IMR-90 (cell line): ENCODE measurements at regions not wholly inside any gene's neighbourhood (a gene's known extent, or its start where the extent isn't known, plus 50 kb on each side); places are given as distances from the start of the nearest gene placed in this dataset.

Experiments
- ATAC-seq: fragments of 200-7000 bp; cut with Tn5 transposase; 2 replicates; pipeline ENCODE4 v1.9.1; 2020; ENCODE audit warnings: low read depth, mild to moderate bottlenecking, moderate library complexity
- BruUV-seq: library from RNA; stranded (reverse); fragments of 400-500 nt; replicated peaks from 2 replicates; lab custom pipeline; 2021; lab: Mats Ljungman, UMichigan
- CTCF ChIA-PET: fragments of 300-600 bp; formaldehyde crosslinking; extraction: SDS; loops from one replicate; lab custom pipeline; 2021; ENCODE audit warnings: antibody characterized with exemption; lab: Yijun Ruan, JAX
- POLR2A ChIA-PET: fragments of 300-600 bp; sonication (Branson Sonifier 250); formaldehyde crosslinking; loops from one replicate; lab custom pipeline; 2022; ENCODE audit warnings: antibody characterized with exemption; ENCODE audit not compliant: unreplicated experiment; lab: Charles Lee
- DNase-seq: peaks from one replicate; pipeline ENCODE4 v3.0.0; 2013
- H2AFZ ChIP-seq: replicated peaks from 2 replicates; pipeline ENCODE3; 2013; ENCODE audit warnings: low read length, mild to moderate bottlenecking; ENCODE audit not compliant: poor library complexity
- H2AK5ac ChIP-seq: 2 replicates; pipeline ENCODE4 v1.6.1; 2013; ENCODE audit warnings: low read depth, low read length, inconsistent platforms
- H2AK9ac ChIP-seq: replicated peaks from 2 replicates; pipeline ENCODE3; 2013; ENCODE audit warnings: mild to moderate bottlenecking, low read depth, low read length, moderate library complexity; ENCODE audit not compliant: poor library complexity
- H2BK120ac ChIP-seq: 2 replicates; pipeline ENCODE4 v1.6.1; 2013; ENCODE audit warnings: low read depth, low read length, inconsistent platforms
- H2BK15ac ChIP-seq: 3 replicates; pipeline ENCODE4 v1.6.1; 2013; ENCODE audit warnings: low read depth, low read length, inconsistent platforms
- H2BK20ac ChIP-seq: 2 replicates; pipeline ENCODE4 v1.6.1; 2013; ENCODE audit warnings: low read depth, mild to moderate bottlenecking, inconsistent platforms, low read length, moderate library complexity
- H2BK5ac ChIP-seq: 2 replicates; pipeline ENCODE4 v1.6.1; 2013; ENCODE audit warnings: mild to moderate bottlenecking, low read depth, low read length, inconsistent platforms; ENCODE audit not compliant: poor library complexity, severe bottlenecking
- H3K14ac ChIP-seq: replicated peaks from 2 replicates; pipeline ENCODE4 v1.6.1; 2013; ENCODE audit warnings: low read depth, low read length, inconsistent platforms
- H3K18ac ChIP-seq: 2 replicates; pipeline ENCODE4 v1.6.1; 2013; ENCODE audit warnings: low read depth, low read length, control low read depth
- H3K23ac ChIP-seq: 2 replicates; pipeline ENCODE4 v1.6.1; 2013; ENCODE audit warnings: low read depth, low read length, inconsistent platforms
- H3K27ac ChIP-seq: 2 replicates; pipeline ENCODE4 v1.5.1; 2013; ENCODE audit warnings: mild to moderate bottlenecking, control low read depth, low read length; ENCODE audit not compliant: insufficient read depth
- H3K27me3 ChIP-seq: 2 replicates; pipeline ENCODE4 v1.6.1; 2013; ENCODE audit warnings: low read length; ENCODE audit not compliant: control insufficient read depth, insufficient read depth
- H3K36me3 ChIP-seq: 2 replicates; pipeline ENCODE4 v1.6.1; 2013; ENCODE audit warnings: low read length, mixed read lengths; ENCODE audit not compliant: control insufficient read depth, insufficient read depth
- H3K4ac ChIP-seq: 2 replicates; pipeline ENCODE4 v1.6.1; 2013; ENCODE audit warnings: low read depth, low read length, inconsistent platforms
- H3K4me1 ChIP-seq: 2 replicates; pipeline ENCODE4 v1.6.1; 2013; ENCODE audit warnings: low read length, mixed read lengths; ENCODE audit not compliant: control insufficient read depth, insufficient read depth
- H3K4me2 ChIP-seq: 2 replicates; pipeline ENCODE4 v1.6.1; 2013; ENCODE audit warnings: low read depth, mild to moderate bottlenecking, control low read depth, low read length, moderate library complexity
- H3K4me3 ChIP-seq: 2 replicates; pipeline ENCODE4 v1.5.1; 2013; ENCODE audit warnings: low read depth, mild to moderate bottlenecking, control low read depth, low read length, moderate library complexity; ENCODE audit not compliant: insufficient read depth
- H3K56ac ChIP-seq: 2 replicates; pipeline ENCODE4 v1.6.1; 2013; ENCODE audit warnings: low read length, inconsistent platforms; ENCODE audit not compliant: insufficient read depth; ENCODE audit errors: extremely low read depth
- H3K79me1 ChIP-seq, 2 experiments: 2 replicates each; pipeline ENCODE4 v1.6.1; 2013; ENCODE audit warnings: low read length in 2 of 2, inconsistent platforms in 1 of 2, low read depth in 1 of 2
- H3K9ac ChIP-seq: 2 replicates; pipeline ENCODE4 v1.6.1; 2013; ENCODE audit warnings: low read depth, low read length, control low read depth
- H3K9me1 ChIP-seq: 2 replicates; pipeline ENCODE4 v1.6.1; 2013; ENCODE audit warnings: low read length, inconsistent platforms; ENCODE audit not compliant: insufficient read depth
- H3K9me3 ChIP-seq: 2 replicates; pipeline ENCODE4 v1.6.1; 2013; ENCODE audit warnings: low read length; ENCODE audit not compliant: control insufficient read depth, insufficient read depth
- H4K20me1 ChIP-seq: 2 replicates; pipeline ENCODE4 v1.6.1; 2013; ENCODE audit warnings: low read length, inconsistent platforms; ENCODE audit not compliant: insufficient read depth
- H4K5ac ChIP-seq: 2 replicates; pipeline ENCODE4 v1.6.1; 2013; ENCODE audit warnings: mild to moderate bottlenecking, low read depth, low read length, control low read depth
- H4K8ac ChIP-seq, 2 experiments: 2 replicates each; pipeline ENCODE4 v1.6.1; 2013; ENCODE audit warnings: low read depth in 2 of 2, low read length in 2 of 2, control low read depth in 1 of 2, inconsistent platforms in 1 of 2
- H4K91ac ChIP-seq: 2 replicates; pipeline ENCODE4 v1.6.1; 2013; ENCODE audit warnings: low read depth, low read length, inconsistent platforms; ENCODE audit not compliant: insufficient read depth
- BHLHE40 ChIP-seq: fragments of 150-350 bp; IDR thresholded peaks from 2 replicates; pipeline ENCODE4 v1.6.1; 2016; ENCODE audit warnings: mild to moderate bottlenecking, low read depth, low read length
- CEBPB ChIP-seq: IDR thresholded peaks from 2 replicates; pipeline ENCODE4 v1.6.1; 2012; ENCODE audit warnings: low read depth, low read length, improper control_type of control experiment
- CHD1 ChIP-seq: IDR thresholded peaks from 2 replicates; pipeline ENCODE4 v1.6.1; 2012; ENCODE audit warnings: low read depth, low read length, improper control_type of control experiment
- CTCF ChIP-seq: conservative IDR thresholded peaks from 2 replicates; pipeline ENCODE4 v1.5.1; 2012; ENCODE audit warnings: mild to moderate bottlenecking, low read depth, low read length, improper control_type of control experiment
- ELK1 ChIP-seq: fragments of 150-350 bp; IDR thresholded peaks from 2 replicates; pipeline ENCODE4 v1.6.1; 2016; ENCODE audit warnings: low read depth, mild to moderate bottlenecking, low read length, moderate library complexity, borderline replicate concordance
- FOS ChIP-seq: fragments of 150-350 bp; IDR thresholded peaks from 2 replicates; pipeline ENCODE4 v1.6.1; 2016; ENCODE audit warnings: low read depth, low read length
- MAFK ChIP-seq: IDR thresholded peaks from 2 replicates; pipeline ENCODE4 v1.6.1; 2012; ENCODE audit warnings: low read depth, low read length, improper control_type of control experiment
- MAZ ChIP-seq: IDR thresholded peaks from 2 replicates; pipeline ENCODE4 v1.6.1; 2012; ENCODE audit warnings: low read depth, mild to moderate bottlenecking, low read length, improper control_type of control experiment, moderate library complexity, borderline replicate concordance
- MXI1 ChIP-seq: IDR thresholded peaks from 2 replicates; pipeline ENCODE4 v1.6.1; 2012; ENCODE audit warnings: low read depth, mild to moderate bottlenecking, low read length, moderate library complexity, borderline replicate concordance
- NFE2L2 ChIP-seq: fragments of 150-350 bp; IDR thresholded peaks from 2 replicates; pipeline ENCODE4 v1.6.1; 2016; ENCODE audit warnings: low read depth, mild to moderate bottlenecking, low read length
- POLR2A ChIP-seq: IDR thresholded peaks from 2 replicates; pipeline ENCODE4 v1.6.1; 2012; ENCODE audit warnings: mild to moderate bottlenecking, low read depth, low read length
- RAD21 ChIP-seq: IDR thresholded peaks from 2 replicates; pipeline ENCODE4 v1.6.1; 2012; ENCODE audit warnings: low read length, improper control_type of control experiment
- RFX5 ChIP-seq: IDR thresholded peaks from 2 replicates; pipeline ENCODE4 v1.8.0; 2012; ENCODE audit warnings: low read depth, mild to moderate bottlenecking, low read length, moderate library complexity
- SMC3 ChIP-seq: fragments of 150-350 bp; IDR thresholded peaks from 2 replicates; pipeline ENCODE4 v1.6.1; 2016; ENCODE audit warnings: low read depth, mild to moderate bottlenecking, antibody characterized with exemption, low read length, moderate library complexity
- USF2 ChIP-seq: fragments of 150-350 bp; IDR thresholded peaks from 2 replicates; pipeline ENCODE4 v1.6.1; 2017; ENCODE audit warnings: mild to moderate bottlenecking, antibody characterized with exemption, low read length, low read depth
- WGBS, 2 experiments: methylation state at CpG; one replicate each; pipeline versions ENCODE4 v1.1.5 to v1.1.7; 2013; ENCODE audit warnings: missing lambda C conversion rate in 2 of 2; ENCODE audit not compliant: insufficient read length in 1 of 2; ENCODE audit errors: extremely low coverage in 2 of 2; 5-methylcytosine and 5-hydroxymethylcytosine counted together
- dilution Hi-C: fragments of 300-500 bp; cut with HindIII; formaldehyde crosslinking; loops from one replicate; pipeline ENCODE4 v1.14.3; 2018; ENCODE audit warnings: low sequenced_read_pairs; ENCODE audit not compliant: unreplicated experiment
- in situ Hi-C: fragments of 300-500 bp; cut with MboI; formaldehyde crosslinking; loops from 3 replicates; pipeline ENCODE4 v1.14.3; 2019; ENCODE audit warnings: low sequenced_read_pairs, inconsistent platforms, mixed read lengths
- intact Hi-C: fragments of 100-400 bp; cut with micrococcal nuclease; formaldehyde crosslinking; loops from 2 replicates; pipeline ENCODE4 v1.10.0; 2022

GRCh38 chr2:147378403-147378802, 466.4 kb upstream of the ACVR2A start:
- Histone ChIP-seq H2AFZ (no peak overlapping the region), H2BK120ac (no peak overlapping the region), H3K9me1 (no peaks in the 10 kb centered on the region), H3K27ac (no peak overlapping the region), H3K4me2 (no peak overlapping the region), H4K8ac (no peak overlapping the region), H2BK20ac (no peak overlapping the region), H3K36me3 (no peaks in the 10 kb centered on the region), H4K20me1 (no peaks in the 10 kb centered on the region), H4K5ac (no peak overlapping the region), H3K4ac (no peak overlapping the region), H3K18ac (no peak overlapping the region), H3K4me3 (no peak overlapping the region), H3K27me3 (no peaks in the 10 kb centered on the region), H3K79me1 (no peaks in the 10 kb centered on the region), H3K9ac (no peak overlapping the region), H3K23ac (no peak overlapping the region), H3K4me1 (no peaks in the 10 kb centered on the region), H4K91ac (no peak overlapping the region), H3K14ac (no peak overlapping the region), H2AK5ac (no peak overlapping the region), H2BK15ac (no peak overlapping the region), H2BK5ac (no peak overlapping the region), H2AK9ac (no peak overlapping the region), H3K56ac (no peak overlapping the region), H3K9me3 (no peaks in the 10 kb centered on the region)
- intact Hi-C loops (no loop called here), dilution Hi-C loops (no loop called here), in situ Hi-C loops (no loop called here)
- BruUV-seq = no TSS peak
- TF ChIP-seq FOS (no peak), RAD21 (no peak), BHLHE40 (no peak), MAFK (no peak), USF2 (no peak), CTCF (no peak), POLR2A (no peak), NFE2L2 (no peak), CHD1 (no peak), ELK1 (no peak), MXI1 (no peak), RFX5 (no peak), CEBPB (no peak), MAZ (no peak), SMC3 (no peak)
- WGBS, 2 experiments = no CpG with 5 or more reads among the region's 1 CpG
- ChIA-PET POLR2A (no interaction called here), CTCF (no interaction called here)
- ATAC-seq = no peak
- DNase-seq = no peak
